Vagina (tissue), 2 donors: ENCODE measurements at regions not wholly inside any gene's neighbourhood (a gene's known extent, or its start where the extent isn't known, plus 50 kb on each side); places are given as distances from the start of the nearest gene placed in this dataset.

Source experiments
- POLR2AphosphoS5 ChIP-seq, 2 donors: sonication (generic); formaldehyde crosslinking; IDR thresholded peaks; one replicate each; pipeline ENCODE4 v1.9.0; 2017; ENCODE audit warnings: antibody characterized with exemption in 2 of 2, mild to moderate bottlenecking in 2 of 2, low read depth in 1 of 2; ENCODE audit not compliant: insufficient read depth in 1 of 2
- TF ChIP-seq, protein P1 (sequence below), 3 experiments: fragments of 450-650 bp in 2 of 3; fragments of 200-600 bp in 1 of 3; sonication (generic) in 1 of 3; IDR thresholded peaks; one replicate each; pipeline ENCODE4 v1.5.1; 2017 to 2019; ENCODE audit warnings: antibody characterized with exemption in 3 of 3, mild to moderate bottlenecking in 2 of 3, moderate library complexity in 2 of 3

DNA sequence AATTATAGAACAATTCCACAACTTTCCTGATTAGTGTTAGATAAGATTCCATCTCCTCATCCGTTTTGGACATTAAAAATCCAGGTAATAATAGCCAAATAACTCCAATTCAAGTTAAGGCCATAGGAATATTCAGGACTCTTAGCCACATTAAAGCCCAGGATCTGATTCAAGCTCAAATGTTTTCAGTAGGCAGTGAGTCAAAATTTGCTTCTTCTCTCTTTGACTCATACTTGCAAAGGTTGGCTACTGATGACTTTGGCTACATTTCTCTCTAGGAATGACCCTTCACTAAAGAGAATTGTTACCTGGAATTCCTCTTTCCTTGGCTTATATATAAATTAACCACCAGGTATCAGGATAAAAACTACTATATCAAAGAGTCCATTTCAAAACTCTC, 354.9 kb upstream of the HS3ST1 start:
- TF ChIP-seq POLR2AphosphoS5 (IDR thresholded peaks at IDR 0.05; ENCODE audit: insufficient read depth in 1 of 2, low read depth in 1 of 2) = no peak
- TF ChIP-seq, protein P1, sequence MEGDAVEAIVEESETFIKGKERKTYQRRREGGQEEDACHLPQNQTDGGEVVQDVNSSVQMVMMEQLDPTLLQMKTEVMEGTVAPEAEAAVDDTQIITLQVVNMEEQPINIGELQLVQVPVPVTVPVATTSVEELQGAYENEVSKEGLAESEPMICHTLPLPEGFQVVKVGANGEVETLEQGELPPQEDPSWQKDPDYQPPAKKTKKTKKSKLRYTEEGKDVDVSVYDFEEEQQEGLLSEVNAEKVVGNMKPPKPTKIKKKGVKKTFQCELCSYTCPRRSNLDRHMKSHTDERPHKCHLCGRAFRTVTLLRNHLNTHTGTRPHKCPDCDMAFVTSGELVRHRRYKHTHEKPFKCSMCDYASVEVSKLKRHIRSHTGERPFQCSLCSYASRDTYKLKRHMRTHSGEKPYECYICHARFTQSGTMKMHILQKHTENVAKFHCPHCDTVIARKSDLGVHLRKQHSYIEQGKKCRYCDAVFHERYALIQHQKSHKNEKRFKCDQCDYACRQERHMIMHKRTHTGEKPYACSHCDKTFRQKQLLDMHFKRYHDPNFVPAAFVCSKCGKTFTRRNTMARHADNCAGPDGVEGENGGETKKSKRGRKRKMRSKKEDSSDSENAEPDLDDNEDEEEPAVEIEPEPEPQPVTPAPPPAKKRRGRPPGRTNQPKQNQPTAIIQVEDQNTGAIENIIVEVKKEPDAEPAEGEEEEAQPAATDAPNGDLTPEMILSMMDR (IDR thresholded peaks at IDR 0.05) = no peak
